Fibroblast of villous mesenchyme (primary cell): ENCODE measurements at regions not wholly inside any gene's neighbourhood (a gene's known extent, or its start where the extent isn't known, plus 50 kb on each side); places are given as distances from the start of the nearest gene placed in this dataset.

Experiments used
- DNase-seq: peaks from one replicate; pipeline ENCODE4 v3.0.0-alpha.2; 2010; ENCODE audit warnings: low read depth
- H3K4me3 ChIP-seq: 2 replicates; pipeline ENCODE4 v1.5.1; 2011; ENCODE audit warnings: low read depth, mild to moderate bottlenecking, low read length
- TF ChIP-seq, protein P1 (sequence below): IDR thresholded peaks from 2 replicates; pipeline ENCODE4 v1.5.1; 2012; ENCODE audit warnings: low read depth, mild to moderate bottlenecking, low read length; ENCODE audit not compliant: insufficient read depth

- TF ChIP-seq, protein P1, sequence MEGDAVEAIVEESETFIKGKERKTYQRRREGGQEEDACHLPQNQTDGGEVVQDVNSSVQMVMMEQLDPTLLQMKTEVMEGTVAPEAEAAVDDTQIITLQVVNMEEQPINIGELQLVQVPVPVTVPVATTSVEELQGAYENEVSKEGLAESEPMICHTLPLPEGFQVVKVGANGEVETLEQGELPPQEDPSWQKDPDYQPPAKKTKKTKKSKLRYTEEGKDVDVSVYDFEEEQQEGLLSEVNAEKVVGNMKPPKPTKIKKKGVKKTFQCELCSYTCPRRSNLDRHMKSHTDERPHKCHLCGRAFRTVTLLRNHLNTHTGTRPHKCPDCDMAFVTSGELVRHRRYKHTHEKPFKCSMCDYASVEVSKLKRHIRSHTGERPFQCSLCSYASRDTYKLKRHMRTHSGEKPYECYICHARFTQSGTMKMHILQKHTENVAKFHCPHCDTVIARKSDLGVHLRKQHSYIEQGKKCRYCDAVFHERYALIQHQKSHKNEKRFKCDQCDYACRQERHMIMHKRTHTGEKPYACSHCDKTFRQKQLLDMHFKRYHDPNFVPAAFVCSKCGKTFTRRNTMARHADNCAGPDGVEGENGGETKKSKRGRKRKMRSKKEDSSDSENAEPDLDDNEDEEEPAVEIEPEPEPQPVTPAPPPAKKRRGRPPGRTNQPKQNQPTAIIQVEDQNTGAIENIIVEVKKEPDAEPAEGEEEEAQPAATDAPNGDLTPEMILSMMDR = no peak
- no peak overlapping the region for H3K4me3 ChIP-seq
Observed at GRCh38 chr13:108561149-108561548, 68.3 kb upstream of the MYO16 start.

GRCh38 chr13:108566413-108567170 is 62.8 kb upstream of the MYO16 start:
- no peak for DNase-seq
- no peak overlapping the region for H3K4me3 ChIP-seq
- TF ChIP-seq, protein P1 = no peak

More at GRCh38 chr13:108561149-108561548, 68.3 kb upstream of the MYO16 start:
- DNase-seq = no peak

- no peak overlapping the region for H3K4me3 ChIP-seq
- TF ChIP-seq, protein P1 = no peak
- DNase-seq = no peak
Observed at GRCh38 chr13:108572782-108573211, 56.6 kb upstream of the MYO16 start.

GRCh38 chr13:108573455-108573854 is 56.0 kb upstream of the MYO16 start:
- TF ChIP-seq, protein P1 = no peak

GRCh38 chr13:108574856-108575255 is 54.6 kb upstream of the MYO16 start:
- no peak overlapping the region for H3K4me3 ChIP-seq
- no peak for DNase-seq
- TF ChIP-seq, protein P1 = no peak

More at GRCh38 chr13:108573455-108573854, 56.0 kb upstream of the MYO16 start:
- H3K4me3 ChIP-seq = no peak overlapping the region
- DNase-seq = no peak

DNA sequence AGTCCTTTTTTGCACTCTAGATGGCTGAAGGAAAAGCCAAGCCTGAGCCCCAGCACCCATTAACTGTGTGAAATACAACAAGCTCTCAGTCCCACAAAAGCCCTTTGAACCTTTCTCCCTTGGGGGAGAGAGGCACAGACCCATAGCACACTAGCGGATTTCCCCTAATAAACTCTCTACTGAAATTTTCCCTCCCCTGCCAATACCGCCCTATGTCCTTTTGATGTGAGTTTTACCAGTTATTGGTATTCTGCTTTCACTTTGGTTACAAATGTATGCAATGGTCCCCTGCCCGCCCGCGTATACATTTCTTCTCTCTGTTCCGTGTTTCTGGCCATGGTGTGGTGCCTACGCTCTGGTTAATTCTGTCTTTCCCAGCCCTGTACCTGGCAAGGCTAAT is 54.0 kb upstream of the MYO16 start:
- TF ChIP-seq, protein P1 = no peak
- no peak for DNase-seq

More for the DNA sequence above, 54.0 kb upstream of the MYO16 start:
- no peak overlapping the region for H3K4me3 ChIP-seq
